ENCODE measurements at regions not wholly inside any gene's neighbourhood (a gene's known extent, or its start where the extent isn't known, plus 50 kb on each side); places are given as distances from the start of the nearest gene placed in this dataset.

DNA sequence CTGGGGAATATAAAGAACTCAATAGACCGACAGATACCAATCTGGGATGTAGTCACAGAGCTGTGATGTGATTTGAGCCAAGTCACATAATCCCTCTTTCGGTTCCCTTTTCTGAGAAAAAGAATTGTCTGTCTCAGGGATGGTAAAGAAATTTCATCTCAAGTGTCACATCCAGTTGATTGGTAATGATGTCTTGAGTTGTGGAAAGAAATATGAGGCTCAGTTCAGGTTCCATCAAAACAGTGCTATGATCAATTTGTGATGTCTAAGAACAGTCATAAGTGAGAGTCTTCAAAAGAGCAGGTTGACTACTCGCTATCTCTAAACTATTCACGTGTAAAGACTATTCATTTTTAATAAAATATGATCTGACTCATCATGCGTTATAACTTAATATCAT is 223.3 kb downstream of the METTL4 start:
- DNase-seq: no peak

DNA sequence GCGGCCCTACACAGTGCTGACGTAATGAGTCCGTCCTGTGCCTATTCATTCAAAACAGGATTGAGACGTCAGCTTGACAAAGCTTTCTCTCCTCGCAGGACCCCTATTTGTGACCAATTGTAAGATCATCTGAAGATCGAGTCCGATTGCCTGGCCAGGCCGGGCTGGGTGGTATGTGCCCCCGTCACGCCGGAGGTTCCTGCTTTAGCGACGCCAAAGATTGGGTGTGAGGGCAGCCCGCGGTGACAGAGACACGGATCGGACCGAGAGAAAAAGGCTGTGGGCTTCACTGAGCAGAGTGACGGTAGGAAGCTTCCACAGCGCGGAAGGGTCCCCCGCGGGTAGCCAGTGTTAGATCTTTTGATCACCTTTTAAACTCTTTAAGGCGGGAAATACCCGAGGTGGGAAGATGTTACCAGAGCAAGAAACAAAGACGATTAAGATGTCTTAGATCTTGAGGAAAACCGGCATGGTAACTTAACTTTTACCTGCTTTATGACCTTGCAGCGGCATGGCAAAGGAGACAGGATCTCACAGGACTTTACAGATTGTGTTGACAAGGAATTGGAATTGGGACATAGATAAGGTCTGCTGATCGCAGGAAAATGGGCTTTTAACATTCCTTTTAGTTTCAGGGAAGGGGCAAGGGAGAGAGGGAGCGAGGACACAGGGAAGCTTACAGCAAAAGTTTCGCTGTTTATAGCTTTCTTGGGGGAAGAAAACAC is 220.0 kb downstream of the METTL4 start:
- DNase-seq: no peak

DNA sequence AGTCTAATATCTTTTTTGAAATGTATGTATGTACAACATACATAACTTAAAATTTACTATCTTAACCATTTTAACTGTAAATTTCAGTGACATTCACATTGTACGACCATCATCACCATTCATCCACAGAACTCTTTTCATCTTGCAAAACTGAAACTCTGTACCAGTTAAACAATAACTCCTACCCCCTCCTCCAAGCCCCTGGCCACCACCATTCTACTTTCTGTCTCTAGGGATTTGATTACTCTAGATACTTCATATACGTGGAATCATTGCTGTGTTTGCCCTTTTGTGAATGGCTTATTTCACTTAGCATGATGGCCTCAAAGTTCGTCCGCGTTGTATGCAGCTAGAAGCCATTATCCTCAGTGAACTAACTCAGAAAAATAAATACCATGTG is 217.0 kb downstream of the METTL4 start:
- DNase-seq: no peak

DNA sequence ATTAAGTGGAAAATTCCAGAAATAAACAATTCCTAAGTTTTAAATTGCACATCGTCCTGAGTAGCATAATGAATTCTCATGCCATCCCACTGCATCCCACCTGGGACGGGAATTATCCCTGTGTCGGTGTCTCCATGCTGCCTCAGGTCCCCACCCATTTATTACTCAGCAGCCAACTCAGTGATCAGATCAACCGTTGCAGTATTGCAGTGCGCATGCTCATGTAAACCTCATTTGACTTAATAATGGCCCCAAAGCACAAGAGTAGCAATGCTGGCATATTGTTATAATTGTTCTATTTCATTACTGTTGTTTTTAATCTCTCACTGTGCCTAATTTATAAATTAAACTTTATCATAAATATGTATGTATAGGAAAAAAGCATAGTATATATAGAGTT is 214.4 kb downstream of the METTL4 start:
- no peak for DNase-seq

DNA sequence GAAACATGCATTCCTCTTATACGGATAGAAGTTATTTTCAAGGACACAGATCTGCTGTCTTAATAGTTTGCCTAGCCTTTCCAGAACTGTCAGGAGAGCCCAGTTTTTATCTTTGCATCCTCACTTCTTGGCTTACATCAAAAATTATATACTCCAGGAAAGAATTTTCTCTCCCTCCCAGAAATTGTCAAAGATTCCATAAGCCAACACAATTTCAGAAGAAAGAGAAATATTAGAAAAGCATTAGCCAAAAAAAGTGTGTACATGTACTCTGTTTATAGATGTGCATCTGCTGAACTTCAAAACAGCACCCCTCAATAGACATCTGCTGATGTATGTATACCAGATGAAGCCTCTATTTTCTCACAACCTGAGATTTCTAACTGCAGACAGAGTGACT is 210.4 kb downstream of the METTL4 start:
- no peak for DNase-seq

DNA sequence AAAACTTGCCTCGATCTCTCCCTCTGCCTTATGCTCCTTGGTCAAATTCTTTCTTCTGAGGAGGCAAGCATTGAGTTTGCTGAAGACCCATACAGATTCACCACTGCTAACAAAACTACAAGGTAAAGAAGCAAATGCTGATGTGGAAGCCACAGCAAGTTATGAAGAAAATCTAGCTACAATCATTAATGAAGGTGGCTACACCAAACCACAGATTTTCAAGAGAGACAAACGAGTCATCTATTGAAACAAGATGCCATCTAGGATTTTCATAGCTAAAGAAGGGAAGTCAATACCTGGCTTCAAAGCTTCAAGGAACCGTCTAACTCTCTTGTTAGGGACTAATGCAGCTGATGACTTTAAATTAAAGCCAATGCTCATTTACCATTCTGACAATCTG is 203.2 kb downstream of the METTL4 start:
- no peak for DNase-seq

DNA sequence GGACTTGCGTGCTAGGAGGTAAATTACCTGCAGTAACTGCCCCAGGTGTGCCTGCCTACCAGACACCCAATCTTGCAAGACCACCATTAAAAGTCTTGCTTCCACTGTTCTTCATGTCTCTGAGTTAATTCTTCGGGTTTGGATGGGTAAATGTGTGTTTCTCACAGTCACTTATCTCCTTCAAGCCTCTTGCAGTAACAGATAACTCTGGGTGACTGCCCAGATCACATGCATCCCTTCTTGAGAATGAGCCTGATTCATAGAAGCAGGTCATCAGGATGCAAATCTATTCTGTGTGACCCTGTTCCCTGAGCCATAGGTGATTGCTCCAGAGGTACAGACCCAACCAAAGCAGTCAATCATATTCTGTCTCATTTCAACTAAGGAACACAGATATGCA is 194.6 kb downstream of the METTL4 start:
- DNase-seq: no peak

DNA sequence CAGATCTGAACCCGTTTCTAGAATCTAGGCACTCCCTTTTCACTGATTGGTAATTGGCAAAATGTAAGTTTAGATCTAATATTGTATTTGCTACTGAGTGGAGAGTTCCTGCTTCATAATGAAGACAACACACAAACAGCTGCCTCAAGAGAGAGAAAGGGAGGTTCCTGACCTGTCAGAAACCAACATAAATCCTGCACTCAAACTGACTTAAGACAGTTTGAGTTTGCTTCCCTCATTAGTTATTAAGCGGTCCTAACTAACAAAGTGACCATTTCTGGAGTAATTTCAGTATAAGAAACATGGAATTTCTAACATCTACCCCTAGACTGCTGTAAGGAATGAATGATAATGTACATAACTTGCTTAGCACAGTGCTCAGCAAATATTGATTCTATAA is 191.2 kb downstream of the METTL4 start:
- DNase-seq: no peak

DNA sequence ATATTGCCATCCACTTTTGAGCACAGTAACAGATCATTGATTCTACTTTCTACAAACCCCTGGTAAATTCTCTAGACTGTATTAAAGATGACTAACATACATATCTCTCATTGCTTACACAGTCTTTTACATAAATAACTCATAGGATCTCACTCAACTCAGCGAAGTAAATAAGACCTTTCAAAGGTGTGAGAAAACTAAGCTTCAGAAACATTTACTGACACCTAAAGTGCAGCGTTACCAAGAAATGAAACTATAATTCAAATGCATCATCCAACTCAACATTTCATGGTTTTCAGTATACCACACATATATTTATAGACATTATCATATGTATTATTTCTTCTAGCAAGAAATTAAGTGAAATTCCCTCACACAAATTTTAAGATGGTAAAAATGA is 189.8 kb downstream of the METTL4 start:
- no peak for DNase-seq

DNA sequence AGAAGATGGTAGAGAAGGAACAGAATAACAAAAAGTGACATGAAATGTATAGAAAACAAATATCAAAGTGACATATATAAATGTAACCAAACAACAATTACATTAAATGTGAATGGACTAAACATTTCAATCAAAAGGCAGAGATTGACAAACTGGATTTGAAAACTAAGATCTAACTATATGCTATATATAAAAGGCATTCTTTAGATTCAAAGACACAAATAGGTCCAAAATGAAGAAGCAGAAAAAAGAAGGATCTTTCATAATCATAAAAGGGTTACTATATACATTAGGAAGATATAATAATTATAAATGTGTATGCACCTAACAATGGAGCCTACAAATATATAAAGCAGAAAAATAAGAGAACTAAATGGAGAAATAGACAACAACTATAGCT is 183.7 kb downstream of the METTL4 start:
- no peak for DNase-seq

DNA sequence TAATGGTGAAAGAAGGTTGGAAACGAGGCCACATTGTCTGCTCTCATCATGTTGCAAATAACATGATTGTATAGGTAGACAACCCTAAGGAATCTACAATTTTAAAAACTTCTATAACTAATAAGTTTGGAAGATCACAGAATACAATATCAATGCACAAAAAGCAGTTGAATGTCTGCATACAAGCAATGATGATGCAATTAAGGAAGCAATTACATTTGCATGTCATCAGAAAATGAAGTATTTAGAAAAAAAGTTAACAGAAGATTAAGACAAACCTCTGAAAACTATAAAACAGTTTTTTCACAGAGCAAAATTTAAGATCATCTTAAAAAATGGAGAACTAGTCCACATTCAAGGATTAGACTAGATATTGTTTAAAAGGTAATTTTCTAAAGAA is 181.1 kb downstream of the METTL4 start:
- DNase-seq: no peak

DNA sequence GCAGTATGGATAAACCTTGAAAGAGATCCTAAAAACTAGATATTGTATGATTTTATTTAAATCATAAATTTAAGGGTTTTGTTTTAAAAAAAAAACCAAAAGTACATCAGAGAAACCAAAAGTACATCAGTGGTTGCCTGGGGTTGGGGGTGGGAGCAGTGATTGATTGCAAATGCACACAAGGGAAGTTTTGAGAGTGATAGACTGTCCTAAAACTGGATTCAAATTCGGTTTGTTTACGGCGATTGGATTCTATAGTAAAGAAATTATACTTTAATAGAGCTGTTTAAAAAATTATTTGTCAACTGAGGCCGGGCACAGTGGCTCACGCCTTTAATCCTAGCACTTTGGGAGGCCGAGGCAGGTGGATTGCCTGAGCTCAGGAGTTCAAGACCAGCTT is 179.8 kb downstream of the METTL4 start:
- DNase-seq: no peak

DNA sequence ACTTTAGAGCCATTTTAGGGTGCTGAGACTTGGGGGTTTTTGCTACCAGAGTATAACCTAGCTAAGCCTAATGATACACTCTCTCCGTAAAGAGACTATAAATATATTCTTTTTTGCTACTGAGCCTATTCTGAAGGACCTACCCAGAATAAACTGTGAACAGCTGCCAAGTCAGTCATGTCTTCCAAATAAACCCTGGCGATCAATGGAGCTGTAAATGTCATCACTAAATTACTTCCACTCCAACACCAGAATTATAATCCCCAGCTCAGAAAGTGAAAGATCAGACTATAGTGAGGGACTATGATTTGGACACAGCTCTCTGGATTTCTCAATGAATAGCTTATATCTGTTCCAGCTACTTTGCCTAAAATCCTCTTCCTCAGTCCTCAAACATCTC is 178.9 kb downstream of the METTL4 start:
- no peak for DNase-seq

DNA sequence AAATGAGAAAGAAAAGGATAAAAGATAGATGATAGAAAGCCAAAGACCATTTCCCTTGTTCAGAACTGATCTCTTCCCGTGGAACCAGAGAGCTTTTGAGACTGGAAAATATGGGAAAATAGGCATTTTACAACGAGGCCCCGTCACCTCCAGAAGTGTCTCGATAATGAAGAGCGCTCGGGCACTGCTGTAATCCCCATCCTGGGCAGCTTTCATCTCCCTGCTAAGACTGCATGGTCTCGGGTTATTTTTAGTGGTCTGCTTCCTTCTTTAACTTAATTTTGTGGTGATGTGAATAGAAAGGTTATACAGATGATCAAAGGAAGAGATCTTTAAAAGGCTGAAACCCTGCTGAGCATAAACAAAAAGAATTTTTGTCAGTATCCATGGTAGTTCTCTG is 176.6 kb downstream of the METTL4 start:
- no peak for DNase-seq

DNA sequence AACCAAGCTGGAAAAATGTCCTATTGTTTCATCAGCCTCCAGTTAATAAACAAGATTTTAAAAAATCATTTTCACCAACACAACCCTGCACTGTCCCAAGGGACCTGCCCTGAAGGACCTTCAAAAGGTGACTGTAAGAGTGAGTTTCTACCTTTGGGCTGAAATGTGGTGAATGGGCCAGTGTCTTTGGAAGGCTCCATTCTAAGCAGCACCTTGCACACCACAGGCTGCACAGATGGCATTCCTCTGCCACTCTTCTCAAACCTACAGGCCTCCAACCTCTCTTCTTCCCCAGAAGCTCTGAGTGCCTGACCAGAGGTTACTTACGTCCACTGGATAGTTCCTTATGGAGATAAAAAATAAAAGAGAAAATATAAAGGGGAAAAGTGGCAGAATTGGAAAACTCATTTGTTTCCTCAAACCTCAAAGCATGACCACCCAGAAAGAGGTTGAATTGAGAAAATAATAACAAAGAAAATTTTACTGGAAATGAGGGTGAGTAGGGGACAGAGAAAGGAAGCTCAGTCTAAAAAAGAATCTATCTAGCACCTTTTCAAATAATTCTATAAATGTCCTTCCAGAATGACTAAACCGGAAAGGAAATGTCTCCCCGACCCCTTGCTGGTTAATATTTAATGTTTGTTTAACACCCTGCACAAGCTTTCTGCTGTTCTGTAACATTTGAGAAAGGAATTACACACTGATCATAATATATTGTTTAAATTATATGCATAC is 175.7 kb downstream of the METTL4 start:
- DNase-seq: no peak

DNA sequence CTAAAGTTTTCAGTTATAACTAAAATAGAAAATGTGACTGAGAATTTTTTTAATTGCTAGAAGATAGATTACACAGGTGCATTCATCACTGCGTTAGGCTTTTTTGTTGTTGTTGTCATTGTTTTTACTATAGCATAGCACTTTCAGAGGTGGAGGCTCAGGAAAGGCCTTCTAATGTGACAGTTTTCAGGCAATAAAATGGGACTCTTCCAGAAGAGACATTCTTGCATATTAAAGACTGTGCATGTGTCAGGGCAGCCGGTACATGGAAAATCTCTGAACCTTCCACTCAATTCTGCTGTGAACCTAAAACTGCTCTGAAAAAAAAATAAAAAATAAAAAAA is 175.2 kb downstream of the METTL4 start:
- DNase-seq: no peak

DNA sequence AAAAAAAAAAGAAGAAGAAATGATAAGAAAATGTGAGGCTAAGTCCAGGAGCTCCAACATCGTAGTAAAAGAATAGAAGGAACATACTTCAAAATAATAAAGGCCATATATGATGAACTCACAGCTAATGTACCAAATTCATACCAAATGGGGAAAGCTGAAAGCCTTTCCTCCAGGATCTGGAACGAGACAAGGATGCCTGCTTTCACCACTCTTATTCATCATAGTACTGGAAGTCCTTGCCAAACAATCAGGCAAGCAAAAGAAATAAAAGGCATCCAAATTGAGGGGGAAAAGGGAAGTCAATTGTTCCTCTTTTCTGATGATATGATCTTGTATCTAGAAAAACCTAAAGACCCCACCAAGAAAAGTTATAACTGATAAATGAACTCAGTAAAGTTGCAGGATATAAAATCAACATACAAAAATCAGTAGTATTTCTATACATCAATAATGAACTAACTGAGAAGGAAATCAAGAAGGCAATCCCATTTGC is 170.6 kb downstream of the METTL4 start:
- DNase-seq: no peak

DNA sequence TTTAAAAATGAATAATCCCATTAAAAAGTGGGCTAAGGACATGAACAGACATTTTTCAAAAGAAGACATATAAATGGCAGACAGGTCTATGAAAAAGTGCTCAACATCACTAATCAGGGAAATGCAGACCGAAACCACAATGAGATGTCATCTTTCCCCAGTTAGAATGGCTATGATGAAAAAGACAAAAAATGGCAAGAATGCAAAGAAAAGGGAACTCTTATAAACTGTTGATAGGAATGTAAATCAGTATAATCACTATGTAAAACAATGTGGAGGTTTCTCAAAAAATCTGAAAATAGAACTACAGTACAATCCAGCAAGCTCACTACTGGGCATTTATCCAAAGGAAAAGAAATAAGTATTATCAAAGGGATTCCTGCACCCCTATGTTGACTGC is 169.2 kb downstream of the METTL4 start:
- DNase-seq: no peak

DNA sequence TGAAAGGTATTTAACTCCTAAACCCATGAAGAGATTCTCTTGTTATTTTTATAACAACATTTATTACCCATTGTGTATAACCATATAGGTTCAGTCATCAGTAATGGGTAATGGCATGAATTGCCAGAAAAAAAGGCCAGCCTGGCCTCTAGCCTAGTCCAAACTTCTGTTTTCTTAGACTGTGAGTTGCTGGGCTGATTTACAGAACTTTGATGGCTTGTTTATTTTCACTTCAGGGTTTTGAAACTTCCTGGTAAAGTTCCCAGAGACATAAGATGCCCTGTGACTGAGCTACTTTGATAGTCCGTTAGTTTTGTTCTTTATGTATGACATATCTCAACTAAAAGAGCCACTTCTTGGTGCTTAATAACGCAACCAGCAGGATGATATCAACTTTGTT is 164.8 kb downstream of the METTL4 start:
- DNase-seq: no peak

DNA sequence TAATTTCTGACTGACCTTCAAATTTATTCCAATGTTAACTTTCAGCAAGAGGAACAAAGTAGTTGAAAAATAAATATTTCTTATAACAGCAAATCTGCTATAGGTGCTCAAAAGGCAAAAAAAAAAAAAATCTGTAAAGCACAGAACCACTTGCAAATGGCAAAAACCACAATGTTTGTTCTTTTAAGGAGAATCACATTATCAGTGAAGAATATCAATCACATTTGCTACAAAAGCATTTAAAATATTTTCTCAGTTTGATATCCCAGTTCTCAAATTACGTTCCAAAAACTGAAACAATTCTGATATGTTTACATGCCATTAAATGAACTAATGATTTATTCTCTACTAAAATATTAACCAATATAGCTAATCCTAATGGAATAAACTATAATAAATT is 163.3 kb downstream of the METTL4 start:
- no peak for DNase-seq

DNA sequence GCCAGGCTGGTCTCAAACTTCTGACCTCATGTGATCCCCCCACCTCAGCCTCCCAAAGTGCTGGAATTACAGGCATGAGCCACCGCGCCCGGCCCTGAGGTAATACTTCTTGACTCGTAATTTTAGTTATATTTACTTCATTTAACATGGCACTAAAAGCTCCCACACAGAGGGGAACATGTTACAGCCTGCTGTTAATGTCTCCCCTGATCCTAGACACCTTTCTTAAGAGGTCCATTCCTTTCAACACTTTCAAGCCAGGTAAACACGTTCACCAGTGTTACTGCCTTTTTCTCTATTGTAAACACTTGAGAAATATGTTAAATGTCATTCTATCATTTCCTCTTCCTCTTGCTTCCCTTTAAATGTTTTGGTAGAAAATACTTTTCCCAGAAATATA is 161.4 kb downstream of the METTL4 start:
- no peak for DNase-seq

DNA sequence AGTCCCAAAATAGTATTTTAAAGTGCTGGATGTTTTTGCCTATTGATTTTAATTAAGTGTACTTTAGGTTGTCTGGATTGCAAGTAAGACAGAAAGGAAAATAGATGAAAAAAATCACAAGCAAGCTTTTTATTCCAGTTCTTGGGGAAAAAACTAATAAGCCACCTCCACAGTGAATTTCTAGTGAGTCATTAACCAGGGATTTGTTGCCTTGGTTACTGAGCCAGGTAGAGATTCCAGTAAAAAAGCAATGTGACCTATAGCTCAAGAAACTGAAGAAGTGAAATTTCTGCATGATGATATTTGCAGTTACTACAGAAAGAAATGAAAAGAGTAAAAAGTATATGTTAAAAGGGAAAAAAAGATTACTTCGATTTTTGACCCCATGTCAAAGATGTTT is 160.6 kb downstream of the METTL4 start:
- no peak for DNase-seq

DNA sequence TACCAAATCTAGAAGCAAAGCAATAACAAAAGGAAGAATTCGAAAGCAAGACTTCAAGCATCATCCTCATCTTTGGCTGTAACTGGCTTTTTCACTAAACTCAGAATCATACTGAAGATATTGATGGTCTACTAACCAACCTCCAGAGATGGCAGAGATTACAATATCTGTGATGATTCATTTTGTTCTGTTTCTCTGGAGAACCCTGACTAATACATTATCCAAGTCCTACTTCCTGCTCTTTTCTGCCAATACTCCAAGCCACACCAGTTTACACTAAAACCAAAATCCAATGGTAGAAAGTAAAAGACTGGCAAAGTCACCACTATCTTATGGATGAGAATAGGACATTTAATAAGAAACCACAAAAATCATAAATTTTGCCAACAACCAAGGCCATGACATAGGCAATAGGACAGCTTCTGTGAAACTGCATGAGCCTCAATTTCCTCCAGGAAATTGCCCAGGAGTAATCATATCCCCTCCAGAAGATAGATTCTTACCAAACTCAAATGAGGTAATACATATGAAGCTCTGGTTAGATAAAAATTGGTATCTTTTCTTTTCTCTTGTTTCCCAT is 159.8 kb downstream of the METTL4 start:
- no peak for DNase-seq
